ENCODE measurements at regions not wholly inside any gene's neighbourhood (a gene's known extent, or its start where the extent isn't known, plus 50 kb on each side); places are given as distances from the start of the nearest gene placed in this dataset.

DNA sequence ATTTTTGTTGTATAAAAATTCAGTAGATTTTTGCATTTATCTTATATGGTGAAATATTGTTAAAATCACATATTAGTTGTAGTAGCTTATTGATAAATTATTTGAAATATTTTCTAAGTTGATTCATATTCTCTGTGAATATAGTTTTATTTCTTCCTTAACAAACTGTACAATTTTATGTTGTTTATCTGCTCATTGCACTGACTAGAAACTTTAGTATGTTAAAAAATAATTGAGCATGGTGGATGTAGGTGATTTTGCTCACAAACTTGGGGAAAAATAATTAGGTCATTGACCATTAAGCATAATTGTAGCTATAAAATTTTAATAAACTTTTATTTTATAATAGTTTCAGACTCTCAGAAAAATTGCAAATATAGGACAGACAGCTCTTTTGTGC lies 1445.3 kb upstream of the MIR17HG start:
- TF ChIP-seq POLR2A (IDR thresholded peaks at IDR 0.05; ENCODE audit: low read depth, low read length) (no peak), TAF1 (IDR thresholded peaks at IDR 0.05; ENCODE audit: borderline replicate concordance, low read depth, low read length) (no peak)

Measured in GM12892 (cell line).